ENCODE measurements at regions not wholly inside any gene's neighbourhood (a gene's known extent, or its start where the extent isn't known, plus 50 kb on each side); places are given as distances from the start of the nearest gene placed in this dataset.
A peak's percentile ranks its signal among the peaks of the same experiment; 100 is the strongest.

- Histone ChIP-seq H3K9me3 (no peaks in the 10 kb centered on the region), H3K27me3 (no peaks in the 10 kb centered on the region), H3K27ac (no peak overlapping the region), H3K4me1 (no peaks in the 10 kb centered on the region), H3K4me3 (no peak overlapping the region), H3K36me3 (no peaks in the 10 kb centered on the region)
- DNase-seq (peak in 1 of 2 donors; percentile 10), ATAC-seq (no peak)
- intact Hi-C loops (cut with DNase I; ENCODE audit: low total_unique reads): no loop called here
- TF ChIP-seq, protein P1, sequence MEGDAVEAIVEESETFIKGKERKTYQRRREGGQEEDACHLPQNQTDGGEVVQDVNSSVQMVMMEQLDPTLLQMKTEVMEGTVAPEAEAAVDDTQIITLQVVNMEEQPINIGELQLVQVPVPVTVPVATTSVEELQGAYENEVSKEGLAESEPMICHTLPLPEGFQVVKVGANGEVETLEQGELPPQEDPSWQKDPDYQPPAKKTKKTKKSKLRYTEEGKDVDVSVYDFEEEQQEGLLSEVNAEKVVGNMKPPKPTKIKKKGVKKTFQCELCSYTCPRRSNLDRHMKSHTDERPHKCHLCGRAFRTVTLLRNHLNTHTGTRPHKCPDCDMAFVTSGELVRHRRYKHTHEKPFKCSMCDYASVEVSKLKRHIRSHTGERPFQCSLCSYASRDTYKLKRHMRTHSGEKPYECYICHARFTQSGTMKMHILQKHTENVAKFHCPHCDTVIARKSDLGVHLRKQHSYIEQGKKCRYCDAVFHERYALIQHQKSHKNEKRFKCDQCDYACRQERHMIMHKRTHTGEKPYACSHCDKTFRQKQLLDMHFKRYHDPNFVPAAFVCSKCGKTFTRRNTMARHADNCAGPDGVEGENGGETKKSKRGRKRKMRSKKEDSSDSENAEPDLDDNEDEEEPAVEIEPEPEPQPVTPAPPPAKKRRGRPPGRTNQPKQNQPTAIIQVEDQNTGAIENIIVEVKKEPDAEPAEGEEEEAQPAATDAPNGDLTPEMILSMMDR (IDR thresholded peaks at IDR 0.05 in 4 of 5, conservative IDR thresholded peaks at IDR 0.05 in 1 of 5): peak in 3 of 5 experiments; percentile 31 to 49 (median 32)
- TF ChIP-seq POLR2A (IDR thresholded peaks at IDR 0.05): no peak
- in situ Hi-C loops (cut with MboI; ENCODE audit: low sequenced_read_pairs in 4 of 4): loop anchor here in 1 of 4 donors (25.0 kb wide), 1 partner anchor 582 kb away; no protein-coding TSS in a partner anchor
Measured at GRCh38 chr7:86469680-86470295, 173.9 kb upstream of the GRM3 start.

DNA sequence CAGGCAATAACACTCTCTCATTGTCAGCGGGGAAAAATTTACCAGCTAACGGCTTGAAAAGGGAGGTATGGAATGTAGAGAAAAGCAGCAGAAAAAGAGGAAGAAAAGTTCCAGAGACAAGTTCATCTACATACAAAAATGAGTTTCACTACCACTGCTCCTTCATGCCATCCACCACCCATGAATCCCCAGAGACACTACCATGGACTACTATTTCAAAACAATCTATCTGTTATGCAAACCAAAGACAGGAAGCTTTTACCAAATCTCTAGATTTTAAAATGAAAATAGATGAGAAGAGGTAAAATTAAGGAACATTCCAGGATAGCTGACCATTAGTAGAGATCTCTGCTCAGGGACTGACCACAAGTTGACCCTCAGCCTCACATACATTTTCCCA is 189.0 kb upstream of the GRM3 start:
- no peaks in the 10 kb centered on the region for H3K9me3 ChIP-seq
- no peak for ATAC-seq
- no peaks in the 10 kb centered on the region for H3K4me1 ChIP-seq
- H3K4me3 ChIP-seq: no peak overlapping the region
- no peak overlapping the region for H3K27ac ChIP-seq
- H3K36me3 ChIP-seq: no peaks in the 10 kb centered on the region
- TF ChIP-seq, protein P1 (IDR thresholded peaks at IDR 0.05 in 4 of 5, conservative IDR thresholded peaks at IDR 0.05 in 1 of 5): no peak
- TF ChIP-seq POLR2A (IDR thresholded peaks at IDR 0.05): no peak
- intact Hi-C loops (cut with DNase I; ENCODE audit: low total_unique reads) (no loop called here), in situ Hi-C loops (cut with MboI; ENCODE audit: low sequenced_read_pairs in 4 of 4) (loop anchor here in 1 of 4 donors (25.0 kb wide), 1 partner anchor 567 kb away; no protein-coding TSS in a partner anchor)
- no peak for DNase-seq
- no peaks in the 10 kb centered on the region for H3K27me3 ChIP-seq

DNA sequence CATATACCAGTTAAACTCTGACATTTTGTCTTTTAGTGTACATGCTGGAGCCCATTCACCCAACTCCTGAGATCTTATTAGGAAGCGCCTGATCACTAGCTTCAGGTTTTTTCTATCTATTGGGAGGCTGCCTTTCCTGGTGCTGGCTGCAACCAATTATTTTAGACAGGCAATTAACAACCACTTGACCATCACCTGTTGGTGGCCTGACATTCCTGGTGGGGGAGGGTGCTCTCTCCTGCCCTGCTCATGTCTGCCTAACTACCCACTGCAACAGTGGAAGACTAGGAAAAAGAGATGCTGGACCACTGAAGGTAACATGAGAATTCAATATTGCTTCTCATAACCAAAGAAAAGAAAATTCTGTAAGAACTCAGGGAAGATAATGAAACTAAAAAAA is 190.3 kb upstream of the GRM3 start:
- no peak overlapping the region for H3K4me3 ChIP-seq
- no peaks in the 10 kb centered on the region for H3K4me1 ChIP-seq
- TF ChIP-seq, protein P1 (IDR thresholded peaks at IDR 0.05 in 4 of 5, conservative IDR thresholded peaks at IDR 0.05 in 1 of 5): no peak
- TF ChIP-seq POLR2A (IDR thresholded peaks at IDR 0.05): no peak
- DNase-seq: no peak
- no peaks in the 10 kb centered on the region for H3K27me3 ChIP-seq
- no peaks in the 10 kb centered on the region for H3K9me3 ChIP-seq
- no peak overlapping the region for H3K27ac ChIP-seq
- intact Hi-C loops (cut with DNase I; ENCODE audit: low total_unique reads): no loop called here
- H3K36me3 ChIP-seq: no peaks in the 10 kb centered on the region
- ATAC-seq: no peak
- in situ Hi-C loops (cut with MboI; ENCODE audit: low sequenced_read_pairs in 4 of 4): loop anchor here in 1 of 4 donors (25.0 kb wide), 1 partner anchor 566 kb away; no protein-coding TSS in a partner anchor

DNA sequence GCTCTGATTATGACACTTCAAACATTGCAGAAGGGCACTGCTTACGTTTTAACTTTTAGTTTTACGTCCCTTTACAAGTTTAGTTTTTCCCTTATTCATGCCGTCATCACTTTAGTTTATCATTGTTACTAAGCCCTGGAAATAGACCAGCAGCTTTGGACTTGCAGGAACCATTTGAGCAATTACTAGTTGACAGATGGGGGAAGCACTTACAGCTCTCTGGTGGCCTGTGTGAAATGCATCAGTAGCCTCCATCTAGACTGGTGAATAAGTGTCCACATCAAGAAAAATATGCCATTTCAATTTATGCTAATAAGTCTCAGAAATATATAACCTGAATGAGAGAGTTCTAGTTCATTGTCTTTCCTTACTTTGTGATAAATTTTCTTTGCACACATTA is 194.9 kb upstream of the GRM3 start:
- H3K4me1 ChIP-seq: no peaks in the 10 kb centered on the region
- DNase-seq (no peak), ATAC-seq (no peak)
- H3K27me3 ChIP-seq: no peaks in the 10 kb centered on the region
- intact Hi-C loops (cut with DNase I; ENCODE audit: low total_unique reads): no loop called here
- in situ Hi-C loops (cut with MboI; ENCODE audit: low sequenced_read_pairs in 4 of 4): no loop called here
- TF ChIP-seq, protein P1 (IDR thresholded peaks at IDR 0.05 in 4 of 5, conservative IDR thresholded peaks at IDR 0.05 in 1 of 5): no peak
- TF ChIP-seq POLR2A (IDR thresholded peaks at IDR 0.05): no peak
- H3K27ac ChIP-seq: no peak overlapping the region
- no peaks in the 10 kb centered on the region for H3K36me3 ChIP-seq
- no peaks in the 10 kb centered on the region for H3K9me3 ChIP-seq
- no peak overlapping the region for H3K4me3 ChIP-seq

GRCh38 chr7:86445285-86445684 is 198.4 kb upstream of the GRM3 start:
- H3K4me1 ChIP-seq: no peaks in the 10 kb centered on the region
- intact Hi-C loops (cut with DNase I; ENCODE audit: low total_unique reads): no loop called here
- no peaks in the 10 kb centered on the region for H3K9me3 ChIP-seq
- no peak overlapping the region for H3K27ac ChIP-seq
- no peaks in the 10 kb centered on the region for H3K27me3 ChIP-seq
- in situ Hi-C loops (cut with MboI; ENCODE audit: low sequenced_read_pairs in 4 of 4): no loop called here
- ATAC-seq (no peak), DNase-seq (no peak)
- TF ChIP-seq POLR2A (IDR thresholded peaks at IDR 0.05): no peak
- TF ChIP-seq, protein P1 (IDR thresholded peaks at IDR 0.05 in 4 of 5, conservative IDR thresholded peaks at IDR 0.05 in 1 of 5): no peak
- no peaks in the 10 kb centered on the region for H3K36me3 ChIP-seq
- H3K4me3 ChIP-seq: no peak overlapping the region
